ENCODE measurements at regions not wholly inside any gene's neighbourhood (a gene's known extent, or its start where the extent isn't known, plus 50 kb on each side); places are given as distances from the start of the nearest gene placed in this dataset.

- H3K36me3 ChIP-seq (ENCODE audit: control insufficient read depth in 2 of 2, insufficient read depth in 2 of 2, low read length in 1 of 2), result no peaks in the 10 kb centered on the region
- 45% methylated on average over 8 of the region's 8 CpGs for WGBS (ENCODE audit: insufficient coverage, insufficient replicate concordance, low lambda C conversion rate, missing lambda C conversion rate)
- ChIA-PET CTCF (interaction anchor here (0.7 kb wide), 1 partner anchor 907 kb away, joined by 3 read pairs; no protein-coding TSS in a partner anchor), RAD21 (ENCODE audit: unreplicated experiment) (no interaction called here), POLR2A (no interaction called here), SMC1A (ENCODE audit: uncharacterized antibody, unreplicated experiment) (no interaction called here)
- no peaks in the 10 kb centered on the region for H3K79me2 ChIP-seq (ENCODE audit: control insufficient read depth, insufficient read depth, low read length)
- H3K4me3 ChIP-seq, result no peak overlapping the region
- intact Hi-C loops (cut with micrococcal nuclease; ENCODE audit: unreplicated experiment), result no loop called here
- no peaks in the 10 kb centered on the region for H3K4me1 ChIP-seq (ENCODE audit: control insufficient read depth, insufficient read depth, low read length)
- no peaks in the 10 kb centered on the region; the same call in 2 of the 3 replicates for H3K9me3 ChIP-seq (replicated peaks; ENCODE audit: control insufficient read depth, insufficient read depth, low read length)
- ATAC-seq (no peak), DNase-seq (ENCODE audit: low read depth, low spot score) (no peak), FAIRE-seq (no peak)
- H3K27ac ChIP-seq (ENCODE audit: control insufficient read depth, insufficient read depth), result no peak overlapping the region
- no peak overlapping the region for H2AFZ ChIP-seq (ENCODE audit: control insufficient read depth, low read depth, low read length)
- no TSS peak for BruUV-seq (replicated peaks)
- no peaks in the 10 kb centered on the region for H3K27me3 ChIP-seq (replicated peaks in 1 of 2; ENCODE audit: control insufficient read depth in 2 of 2, insufficient read depth in 2 of 2, low read length in 1 of 2)
- H3K9ac ChIP-seq (ENCODE audit: control insufficient read depth, insufficient read depth, low read length), result no peak overlapping the region
- no peak overlapping the region for H3K4me2 ChIP-seq (ENCODE audit: control insufficient read depth, insufficient read depth)
- in situ Hi-C loops (cut with MboI), result no loop called here
- no peaks in the 10 kb centered on the region for H4K20me1 ChIP-seq (ENCODE audit: control insufficient read depth, insufficient read depth)
- TF ChIP-seq NR2F1 (conservative IDR thresholded peaks at IDR 0.05) (no peak), CBX5 (IDR thresholded peaks at IDR 0.05; ENCODE audit: low read depth) (no peak), CEBPB (IDR thresholded peaks at IDR 0.05; ENCODE audit: borderline replicate concordance in 1 of 2, low read depth in 2 of 2, low read length in 2 of 2) (no peak), NFXL1 (IDR thresholded peaks at IDR 0.05; ENCODE audit: borderline replicate concordance) (no peak), FOS (IDR thresholded peaks at IDR 0.05; ENCODE audit: borderline replicate concordance, extremely low read depth, insufficient read length) (no peak), SKIL (IDR thresholded peaks at IDR 0.05; ENCODE audit: low read depth, poor library complexity, severe bottlenecking) (no peak), PKNOX1 (IDR thresholded peaks at IDR 0.05) (no peak), USF1 (IDR thresholded peaks at IDR 0.05; ENCODE audit: borderline replicate concordance, extremely low read length, insufficient read depth, low read depth, low read length) (no peak), ZSCAN29 (IDR thresholded peaks at IDR 0.05) (no peak), EZH2 (IDR thresholded peaks at IDR 0.05; ENCODE audit: borderline replicate concordance, control insufficient read depth, low read depth, low read length) (no peak), PAX5 (IDR thresholded peaks at IDR 0.05; ENCODE audit: borderline replicate concordance, low read depth, low read length) (no peak), RUNX3 (IDR thresholded peaks at IDR 0.05; ENCODE audit: low read length) (no peak), DPF2 (IDR thresholded peaks at IDR 0.05) (no peak), E2F8 (IDR thresholded peaks at IDR 0.05; ENCODE audit: low read depth, partially characterized antibody) (no peak)
These were observed 444.7 kb downstream of the FLRT2 start for GRCh38 chr14:85974602-85975001.
